ENCODE measurements at regions not wholly inside any gene's neighbourhood (a gene's known extent, or its start where the extent isn't known, plus 50 kb on each side); places are given as distances from the start of the nearest gene placed in this dataset.
A peak's percentile ranks its signal among the peaks of the same experiment; 100 is the strongest.

DNA sequence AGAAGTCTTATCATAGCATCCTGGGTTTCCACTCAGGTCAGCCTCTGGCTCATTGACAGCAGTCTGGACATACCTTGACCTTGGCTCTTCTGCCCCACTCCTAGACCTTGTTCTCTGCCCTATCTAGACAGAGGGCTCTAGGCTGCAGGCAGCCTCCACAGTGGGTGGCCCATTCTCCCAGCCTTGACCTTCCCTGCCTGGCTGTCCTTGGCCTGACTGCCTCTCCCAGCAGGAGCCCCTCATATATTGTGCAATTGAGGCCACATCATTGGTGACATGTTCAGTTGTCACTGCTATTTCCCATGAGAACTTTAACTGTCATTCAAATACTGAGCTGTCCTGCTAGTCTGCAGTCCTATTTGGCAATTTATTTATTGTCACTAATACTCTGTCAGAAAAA, 503.4 kb downstream of the PLXNA4 start:
- DNase-seq (ENCODE audit: low read depth) = no peak

DNA sequence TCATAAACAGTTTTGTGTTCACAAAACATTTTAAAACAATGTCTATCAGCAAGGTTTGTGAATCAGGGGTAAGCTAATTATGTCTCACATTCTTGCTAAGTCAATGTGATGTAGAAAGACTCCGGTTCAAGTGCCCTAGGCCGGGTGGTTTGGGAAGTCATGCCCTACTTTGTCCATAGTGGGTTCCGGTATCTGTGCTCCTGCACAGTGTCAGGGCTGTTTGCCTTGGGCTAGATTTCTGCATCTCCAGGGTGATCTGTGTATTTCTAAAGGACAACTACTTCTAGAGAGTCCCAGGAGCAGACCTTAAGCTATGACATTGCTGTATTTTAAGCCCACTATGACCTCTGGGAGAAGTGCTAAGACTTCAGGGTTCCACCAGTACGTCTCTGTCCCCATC, 504.1 kb downstream of the PLXNA4 start:
- no peak for DNase-seq (ENCODE audit: low read depth)

- DNase-seq (ENCODE audit: low read depth) = no peak
Observed at GRCh38 chr7:132069306-132069705, 507.0 kb downstream of the PLXNA4 start.

GRCh38 chr7:132066761-132067171, 509.5 kb downstream of the PLXNA4 start:
- no peak for DNase-seq (ENCODE audit: low read depth)

- no peak for DNase-seq (ENCODE audit: low read depth)
Observed at GRCh38 chr7:132065989-132066603, 509.7 kb upstream of the PODXL start.

DNA sequence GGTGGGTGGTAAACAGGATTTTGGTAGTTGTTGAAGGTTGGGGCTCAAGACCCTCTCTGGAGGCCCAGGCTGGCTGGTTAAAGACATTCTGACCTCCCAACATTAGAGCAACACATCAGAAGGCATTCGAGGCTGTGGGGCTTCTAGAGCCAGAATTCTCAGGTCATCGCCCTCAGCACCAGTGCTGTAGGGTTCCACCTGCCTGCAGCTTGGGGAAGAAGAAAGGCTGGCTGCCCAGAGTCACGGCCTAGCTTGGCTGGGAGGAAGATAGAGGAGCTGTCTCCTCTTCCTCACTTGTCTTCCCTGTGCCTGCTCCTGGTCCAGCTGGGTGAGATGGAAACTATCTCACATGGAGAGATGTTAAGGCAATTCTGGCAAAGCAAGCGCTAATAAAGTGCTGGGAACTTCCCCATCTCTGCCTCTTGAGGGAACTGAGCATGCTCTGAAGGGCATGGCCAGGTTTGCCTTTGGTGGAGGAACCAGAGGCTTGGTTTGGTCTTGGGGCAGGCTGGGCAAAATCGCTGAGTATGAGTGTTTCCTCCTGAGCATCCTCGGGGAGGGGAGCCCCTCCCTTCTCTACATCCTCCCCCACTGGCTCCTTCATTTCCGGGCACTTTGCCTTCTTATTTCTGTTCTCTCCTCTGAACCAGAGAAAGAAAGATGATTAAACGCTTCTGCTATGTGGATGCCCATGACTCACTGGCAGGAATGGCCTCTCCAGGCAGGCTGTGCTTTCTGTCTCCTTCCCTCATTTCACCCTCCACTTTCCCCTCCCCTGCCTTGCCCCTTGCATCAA, 509.0 kb upstream of the PODXL start:
- no peak for DNase-seq (ENCODE audit: low read depth)

DNA sequence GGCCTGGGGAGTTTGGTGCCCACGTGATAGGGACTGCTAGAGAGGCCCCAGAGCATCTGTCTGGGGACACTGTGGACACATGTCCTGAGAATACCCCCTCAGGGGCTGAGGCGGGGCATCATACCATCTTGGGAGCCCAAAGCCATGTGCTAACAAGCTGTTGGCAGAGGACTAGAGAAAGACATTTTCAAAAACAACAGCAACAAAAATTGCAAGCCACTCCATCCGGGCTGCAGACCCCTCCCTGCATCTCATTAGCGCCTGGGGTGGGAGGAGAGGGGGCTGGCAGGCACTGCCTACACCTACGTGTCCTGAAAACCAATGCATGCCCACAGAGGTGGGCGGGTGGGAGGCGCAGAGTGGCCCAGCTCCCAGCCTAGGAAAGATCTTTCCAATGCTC, 507.4 kb upstream of the PODXL start:
- no peak for DNase-seq (ENCODE audit: low read depth)

GRCh38 chr7:132061937-132062336, 505.5 kb upstream of the PODXL start:
- DNase-seq (ENCODE audit: low read depth) = no peak

DNA sequence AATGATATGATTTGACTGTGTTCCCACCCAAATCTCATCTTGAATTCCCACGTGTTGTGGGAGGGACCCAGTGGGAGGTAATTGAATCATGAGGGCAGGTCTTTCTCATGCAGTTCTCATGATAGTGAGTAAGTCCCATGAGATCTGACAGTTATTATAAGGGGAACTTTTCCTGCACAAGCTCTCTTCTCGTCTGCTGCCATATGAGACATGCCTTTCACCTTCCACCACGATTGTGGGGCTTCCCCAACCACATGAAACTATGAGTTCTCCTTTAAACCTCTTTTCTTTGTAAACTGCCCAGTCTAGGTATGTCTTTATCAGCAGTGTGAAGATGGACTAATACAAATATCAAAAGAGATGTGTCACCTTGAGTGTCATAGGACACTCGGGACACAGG, 502.7 kb upstream of the PODXL start:
- DNase-seq (ENCODE audit: low read depth) = no peak

- no peak for DNase-seq (ENCODE audit: low read depth)
Observed at GRCh38 chr7:132055336-132056120, 499.1 kb upstream of the PODXL start.

DNA sequence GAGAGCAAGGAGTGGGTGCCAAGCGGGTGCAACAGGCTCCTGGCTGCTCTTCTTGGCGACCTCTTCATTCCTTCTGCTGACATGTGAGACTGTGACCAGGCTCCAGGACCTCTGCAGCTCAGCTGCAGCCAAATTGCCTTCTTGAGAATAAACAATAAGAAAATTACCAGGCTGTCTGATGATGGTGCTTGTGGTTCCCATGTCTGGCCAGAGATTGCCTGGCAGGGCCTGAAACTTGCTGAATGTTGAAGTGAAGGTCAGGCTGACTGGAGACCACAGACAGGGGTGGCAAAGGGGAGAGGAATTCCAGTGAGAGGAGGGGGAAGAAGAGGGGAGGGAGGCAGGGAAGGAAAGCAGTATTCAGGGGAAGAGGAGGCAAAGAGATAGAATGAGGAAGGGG, 497.4 kb upstream of the PODXL start:
- no peak for DNase-seq (ENCODE audit: low read depth)

GRCh38 chr7:132051311-132051710, 494.9 kb upstream of the PODXL start:
- DNase-seq (ENCODE audit: low read depth) = no peak

DNA sequence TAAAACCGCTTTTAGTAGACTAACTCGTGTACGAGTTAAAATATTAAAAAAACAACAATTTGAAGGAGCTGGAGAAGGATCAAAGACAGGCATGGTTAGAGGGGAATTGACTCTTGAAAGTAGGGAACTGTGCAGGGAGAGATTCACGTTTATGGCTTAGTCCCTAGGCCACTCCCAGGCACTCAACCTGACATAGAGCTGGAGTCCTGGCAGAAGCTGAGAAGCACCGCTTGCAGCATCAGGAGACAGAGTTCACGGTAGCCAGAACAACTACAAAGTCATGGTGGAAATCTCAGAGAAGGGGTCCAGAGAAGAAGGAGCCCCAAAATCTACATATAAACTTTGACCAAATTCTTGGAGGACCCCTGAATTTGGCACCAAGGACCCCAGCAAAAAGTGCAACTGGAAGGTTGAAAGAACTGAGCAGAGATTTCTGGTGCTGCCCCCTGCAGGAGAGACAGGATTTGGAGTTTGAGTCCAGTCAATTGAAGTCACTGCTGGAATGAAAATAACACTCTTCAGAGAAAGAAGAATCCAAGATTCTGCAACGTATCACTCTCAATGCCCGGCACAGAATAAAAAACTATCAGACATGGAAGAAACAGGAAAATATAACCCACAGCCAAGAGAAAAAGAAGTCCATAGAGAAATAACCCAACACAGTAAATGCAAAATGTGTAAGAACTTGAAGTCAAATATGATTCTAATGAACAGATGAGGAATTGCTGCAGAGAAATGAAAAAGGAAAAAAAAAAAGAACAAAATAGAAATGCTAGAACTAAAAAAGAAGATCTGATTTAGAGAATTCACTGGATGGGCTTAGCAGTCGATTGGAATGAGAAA, 493.3 kb upstream of the PODXL start:
- DNase-seq (ENCODE audit: low read depth) = peak; percentile 7

- DNase-seq (ENCODE audit: low read depth) = no peak
Observed at GRCh38 chr7:132045481-132045980, 489.1 kb upstream of the PODXL start.

- no peak for DNase-seq (ENCODE audit: low read depth)
Observed at GRCh38 chr7:132045002-132045401, 488.6 kb upstream of the PODXL start.

- no peak for DNase-seq (ENCODE audit: low read depth)
Observed at GRCh38 chr7:132044247-132044646, 487.8 kb upstream of the PODXL start.

DNA sequence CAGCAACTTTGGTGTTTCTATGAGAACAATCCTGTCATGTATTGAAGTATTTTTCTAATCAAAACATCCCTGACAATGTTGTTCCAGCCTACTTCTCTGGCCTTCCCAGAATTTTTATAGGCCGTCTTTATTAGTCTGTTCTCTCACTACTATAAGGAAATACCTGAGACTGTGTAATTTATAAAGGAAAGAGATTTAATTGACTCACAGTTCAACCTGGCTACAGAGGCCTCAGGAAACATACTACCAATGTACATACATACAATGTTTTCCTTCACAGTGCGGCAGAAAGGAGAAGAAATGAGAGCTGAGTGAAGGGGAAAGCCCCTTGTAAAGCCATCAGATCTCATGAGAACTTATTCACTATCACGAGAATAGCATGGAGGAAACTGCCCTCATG, 484.7 kb upstream of the PODXL start:
- no peak for DNase-seq (ENCODE audit: low read depth)

- no peak for DNase-seq (ENCODE audit: low read depth)
Observed at GRCh38 chr7:132035517-132036362, 479.3 kb upstream of the PODXL start.

GRCh38 chr7:132034748-132035416, 478.5 kb upstream of the PODXL start:
- DNase-seq (ENCODE audit: low read depth) = no peak

DNA sequence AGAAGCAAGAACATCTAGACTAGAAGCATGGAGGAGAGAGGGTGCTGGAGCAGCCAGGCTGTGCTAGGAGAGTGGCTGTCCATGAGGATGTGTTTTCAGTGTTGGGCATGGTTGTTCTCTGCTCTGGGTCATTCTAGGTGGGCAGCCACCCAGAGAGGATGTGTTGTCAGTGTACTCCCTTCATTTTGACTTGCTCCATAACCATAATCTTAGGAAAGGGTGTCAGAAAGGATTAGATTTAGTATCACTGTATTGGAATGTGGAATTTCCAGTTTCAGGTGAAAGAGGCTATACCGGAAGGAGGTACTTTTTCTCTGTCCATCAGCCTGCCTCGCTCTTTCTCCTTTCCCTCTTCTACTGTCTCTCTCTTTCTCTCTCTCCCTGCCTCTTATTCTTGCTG, 474.5 kb upstream of the PODXL start:
- no peak for DNase-seq (ENCODE audit: low read depth)

All from activated T-cell treated with anti-CD3 and anti-CD28 coated beads for 24 hours (primary cell).